ENCODE measurements at regions not wholly inside any gene's neighbourhood (a gene's known extent, or its start where the extent isn't known, plus 50 kb on each side); places are given as distances from the start of the nearest gene placed in this dataset.
"Not testable (repeated sequence)": the region's sequence is repeated elsewhere in the genome, so short reads cannot be mapped to it uniquely, and the experiment has no call there.

DNA sequence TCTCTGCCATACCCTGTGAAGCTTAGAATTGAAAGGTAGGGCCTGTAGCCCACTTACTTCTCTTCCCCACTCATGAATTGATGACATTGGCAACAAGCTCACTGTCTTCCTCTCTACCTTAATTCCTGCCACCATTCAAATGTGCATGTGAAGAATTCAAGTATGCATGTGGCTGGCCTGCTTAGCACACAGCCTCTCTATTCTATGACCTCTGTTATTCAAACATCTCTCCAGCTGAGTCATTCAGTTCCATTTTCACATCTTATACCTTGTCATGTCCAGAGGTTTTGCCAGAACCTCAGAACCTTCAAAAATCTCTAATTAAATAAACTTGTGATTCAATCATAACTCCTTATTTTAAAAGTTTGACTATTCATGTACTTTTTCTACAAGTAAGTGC is 114.7 kb upstream of the MAN2A1 start:
- DNase-seq, result no peak

DNA sequence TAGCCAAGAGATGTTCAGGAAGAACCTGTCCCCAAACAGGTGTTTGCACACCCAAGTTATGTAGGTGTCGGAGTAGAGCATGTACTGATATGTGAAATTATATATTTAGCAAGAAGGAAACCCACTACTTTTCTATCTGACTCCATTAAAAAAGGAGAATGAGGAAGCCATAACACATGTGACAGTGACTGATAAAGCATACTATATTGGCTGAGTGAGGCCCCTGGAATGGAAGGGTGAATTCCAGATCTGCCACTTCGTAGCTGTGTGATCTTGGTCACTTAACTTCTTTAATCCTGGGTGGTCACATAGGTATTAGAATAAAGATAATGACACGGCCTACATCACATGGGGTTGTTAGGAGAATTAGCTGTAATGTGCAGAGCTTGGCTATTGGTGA is 116.0 kb upstream of the MAN2A1 start:
- peak; percentile 83 for DNase-seq

DNA sequence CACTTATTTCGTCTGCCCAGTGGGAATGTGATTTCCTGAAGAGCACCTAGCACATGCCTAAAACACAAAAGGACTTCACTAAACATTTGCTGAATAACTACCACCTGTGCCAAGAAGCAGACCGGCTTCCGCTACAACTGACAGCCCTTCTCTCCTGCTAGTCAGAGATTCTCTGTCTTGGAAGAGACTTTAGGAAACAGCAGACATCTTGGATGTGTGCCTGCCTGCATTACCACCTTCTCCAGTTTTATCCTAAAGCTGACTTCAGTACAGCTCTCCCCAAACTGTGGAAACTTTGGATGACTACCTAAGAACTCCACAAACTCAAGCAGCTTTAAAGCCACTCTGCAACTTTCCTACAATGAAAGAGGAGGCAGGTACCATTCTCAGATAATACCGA is 116.5 kb upstream of the MAN2A1 start:
- DNase-seq, result no peak

DNA sequence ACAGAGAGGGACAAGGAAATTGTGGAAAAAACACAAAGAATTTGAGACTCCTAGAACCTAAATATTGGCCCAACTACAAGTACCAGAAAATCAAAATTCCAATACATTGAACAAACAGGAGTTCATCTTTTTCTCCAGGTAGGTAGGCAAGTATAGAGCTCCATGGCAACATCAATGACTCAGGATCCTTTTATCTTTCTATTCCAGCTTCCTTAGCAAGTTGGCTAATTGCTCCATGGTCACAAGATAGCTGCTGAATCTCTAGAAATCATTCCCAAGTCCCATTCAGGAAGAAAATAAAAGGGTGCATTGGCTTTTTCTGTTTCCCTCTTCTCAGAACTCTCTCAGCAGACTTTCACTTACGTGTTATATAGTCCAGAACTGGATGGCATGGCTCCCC is 117.9 kb upstream of the MAN2A1 start:
- peak; percentile 17 for DNase-seq

DNA sequence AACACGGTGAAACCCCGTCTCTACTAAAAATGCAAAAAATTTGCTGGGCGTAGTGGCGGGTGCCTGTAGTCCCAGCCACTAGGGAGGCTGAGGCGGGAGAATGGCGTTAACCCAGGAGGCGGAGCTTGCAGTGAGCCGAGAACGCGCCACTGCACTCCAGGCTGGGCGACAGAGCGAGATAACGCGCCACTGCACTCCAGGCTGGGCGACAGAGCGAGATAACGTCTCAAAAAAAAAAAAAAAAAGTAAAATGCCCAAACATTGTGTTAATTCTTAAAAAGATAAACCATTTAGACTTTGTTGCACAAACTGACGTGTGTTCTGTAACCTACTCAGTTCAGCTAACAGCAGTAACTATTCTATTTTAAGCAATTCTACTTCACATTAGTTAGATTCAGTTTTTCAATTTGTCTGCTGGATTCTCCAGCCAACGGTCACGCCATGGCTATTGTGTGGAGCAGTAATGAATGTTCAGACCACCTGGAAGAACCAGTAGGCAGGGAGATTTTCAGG is 119.3 kb upstream of the MAN2A1 start:
- DNase-seq, result no peak

DNA sequence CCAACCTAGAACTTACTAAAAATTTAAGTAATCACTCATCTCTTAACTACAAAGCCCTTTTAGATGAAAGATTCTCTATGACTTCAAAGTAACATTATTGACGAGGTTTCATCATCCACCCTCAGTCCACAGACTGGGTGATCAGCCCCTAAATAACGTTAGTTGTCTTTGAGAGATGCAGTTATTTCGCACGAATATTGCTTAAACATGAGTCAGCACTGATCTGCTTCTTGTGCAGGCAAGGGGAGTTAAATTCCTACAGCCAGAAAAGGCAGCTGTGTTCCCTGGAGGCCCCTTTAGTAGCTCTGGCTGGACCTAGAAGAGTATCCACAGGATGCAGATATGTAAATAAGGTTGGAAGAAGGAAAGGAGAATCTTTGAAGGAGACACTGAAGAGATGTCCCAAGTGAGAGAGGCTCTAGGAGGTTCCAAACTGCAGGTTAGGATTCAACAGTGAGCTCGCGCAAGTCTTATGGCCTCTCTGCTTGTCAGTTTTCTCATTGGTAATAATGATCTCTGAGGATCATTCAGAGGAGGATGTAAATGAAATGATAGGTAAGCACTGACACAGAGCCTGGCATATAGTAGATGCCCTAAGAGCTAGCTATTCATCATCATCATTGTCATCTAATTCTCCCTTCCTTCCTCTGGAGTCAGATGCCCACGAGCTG is 122.2 kb upstream of the MAN2A1 start:
- peak; percentile 92 for DNase-seq

DNA sequence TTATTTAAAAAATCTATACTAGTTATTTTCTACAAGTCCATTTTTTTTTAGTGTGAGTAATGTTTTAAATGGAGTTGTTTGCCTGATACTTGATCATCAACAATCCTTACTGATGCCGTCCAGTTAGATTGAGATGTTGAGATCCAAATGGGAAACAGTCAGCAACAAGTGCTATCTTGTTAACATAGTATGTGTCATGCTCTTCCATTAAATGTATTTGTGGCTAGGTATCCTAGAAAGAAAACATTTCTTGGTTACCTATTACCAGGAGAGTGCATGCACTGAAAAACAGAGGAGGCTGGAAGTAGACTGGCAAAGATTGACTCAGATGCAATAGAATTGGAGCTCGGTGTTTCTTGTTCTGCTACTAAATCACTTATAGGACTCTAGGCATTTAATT is 123.4 kb upstream of the MAN2A1 start:
- no peak for DNase-seq

DNA sequence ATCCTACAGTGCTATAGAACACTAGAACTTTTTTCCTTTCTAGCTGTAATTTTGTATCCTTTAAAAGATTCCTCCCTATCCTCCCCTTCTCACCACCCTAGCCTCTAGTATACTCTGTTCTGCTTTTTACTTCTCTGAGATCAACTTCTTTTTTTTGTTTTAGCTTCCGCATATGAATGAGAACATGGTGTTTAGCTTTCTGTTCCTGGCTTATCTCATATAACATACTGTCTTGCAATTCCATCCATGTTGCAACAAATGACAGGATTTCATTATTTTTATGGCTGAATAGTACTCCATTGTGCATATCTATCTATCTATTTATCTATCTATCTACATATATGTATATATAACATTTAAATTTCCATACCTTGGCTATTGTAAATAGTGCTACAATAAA is 126.0 kb upstream of the MAN2A1 start:
- peak; percentile 75 for DNase-seq

DNA sequence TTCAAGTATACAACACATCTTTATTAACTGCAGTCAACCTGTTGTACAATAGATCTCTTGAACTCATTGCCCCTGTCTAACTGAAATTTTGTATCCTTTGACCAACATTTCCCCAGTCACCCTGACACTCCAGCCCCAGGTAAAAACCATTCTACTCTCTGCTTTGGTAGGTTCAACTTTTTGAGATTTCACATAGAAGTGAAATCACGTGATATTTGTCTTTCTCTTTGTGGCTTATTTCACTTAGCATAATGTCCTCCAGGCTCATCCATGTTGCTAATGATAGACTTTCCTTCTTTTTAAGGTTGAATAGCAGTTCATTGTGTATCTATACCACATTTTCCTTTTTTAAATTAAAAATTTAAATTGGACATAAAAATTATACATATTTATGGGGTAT is 126.5 kb upstream of the MAN2A1 start:
- peak; percentile 28 for DNase-seq

DNA sequence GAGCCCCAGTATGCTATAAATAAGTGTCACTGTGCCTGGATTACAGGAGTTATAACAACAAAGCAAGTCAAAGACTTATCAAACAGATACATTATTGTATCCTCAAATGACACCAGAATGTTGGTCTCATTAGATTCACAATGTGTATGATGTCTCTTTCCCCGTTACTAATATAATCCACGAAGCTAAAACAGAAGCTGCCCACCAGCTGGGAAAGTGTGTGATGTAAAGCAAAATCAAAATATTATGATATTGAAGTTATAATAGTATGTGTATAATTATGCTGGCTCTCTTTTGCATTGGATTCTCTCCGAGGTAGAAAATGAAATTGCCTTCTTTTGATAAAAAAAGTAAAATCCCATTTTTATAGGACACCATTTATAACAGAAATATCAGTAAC is 127.3 kb upstream of the MAN2A1 start:
- peak; percentile 55 for DNase-seq

DNA sequence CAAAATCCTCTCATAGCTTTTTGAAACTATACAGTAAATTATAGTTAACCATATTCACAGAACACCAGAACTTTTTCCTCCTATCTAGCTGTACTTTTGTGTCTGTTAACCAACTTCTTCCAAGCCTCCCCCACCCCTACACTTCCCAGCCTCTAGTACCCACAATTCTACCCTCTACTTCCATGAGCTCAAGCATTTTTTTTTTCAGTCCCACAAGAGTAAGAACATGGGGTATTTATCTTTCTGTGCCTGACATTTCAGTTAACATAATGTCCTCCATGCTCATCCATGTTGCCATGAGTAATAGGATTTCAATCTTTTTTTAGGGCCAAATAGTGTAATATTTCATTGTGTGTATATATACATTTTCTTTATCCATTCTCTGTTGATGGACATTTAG is 128.3 kb upstream of the MAN2A1 start:
- DNase-seq, result peak; percentile 52

DNA sequence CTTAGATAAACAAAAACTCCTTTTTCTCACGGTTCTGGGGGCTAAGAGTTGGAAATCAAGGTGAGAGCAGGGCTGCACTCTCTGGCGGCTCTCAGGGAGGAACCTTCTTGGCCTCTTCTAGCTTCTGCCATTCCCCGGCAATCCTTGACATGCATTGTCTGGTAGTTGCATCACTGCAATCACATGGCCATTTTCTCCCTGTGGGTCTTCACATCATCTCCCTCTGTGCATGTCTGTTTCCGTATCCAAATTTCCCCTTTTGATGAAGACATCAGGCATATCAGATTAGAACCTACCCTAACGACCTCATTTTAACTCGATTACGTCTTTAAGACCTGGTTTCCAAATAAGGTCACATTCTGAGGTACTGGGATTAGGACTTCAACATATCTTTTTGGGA is 129.2 kb upstream of the MAN2A1 start:
- DNase-seq, result no peak

DNA sequence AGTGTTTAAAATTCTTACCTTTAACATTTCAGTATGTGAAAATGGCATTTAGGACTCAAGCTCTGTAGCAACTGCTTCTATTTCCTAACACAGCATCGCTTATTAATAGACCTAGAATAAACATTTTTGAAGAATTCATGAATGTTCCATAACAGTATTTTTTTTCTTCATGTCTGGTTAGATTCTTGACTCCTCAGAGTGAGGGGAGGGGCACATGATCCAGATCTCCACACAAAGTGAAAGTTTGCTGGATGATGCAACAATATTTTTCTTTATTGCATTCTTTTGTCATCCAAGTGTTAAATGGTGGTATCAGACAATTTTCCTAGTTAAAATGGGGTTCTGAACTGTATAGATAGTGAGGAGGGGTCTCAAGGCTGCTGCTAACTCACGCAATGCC is 130.8 kb upstream of the MAN2A1 start:
- peak; percentile 87 for DNase-seq

DNA sequence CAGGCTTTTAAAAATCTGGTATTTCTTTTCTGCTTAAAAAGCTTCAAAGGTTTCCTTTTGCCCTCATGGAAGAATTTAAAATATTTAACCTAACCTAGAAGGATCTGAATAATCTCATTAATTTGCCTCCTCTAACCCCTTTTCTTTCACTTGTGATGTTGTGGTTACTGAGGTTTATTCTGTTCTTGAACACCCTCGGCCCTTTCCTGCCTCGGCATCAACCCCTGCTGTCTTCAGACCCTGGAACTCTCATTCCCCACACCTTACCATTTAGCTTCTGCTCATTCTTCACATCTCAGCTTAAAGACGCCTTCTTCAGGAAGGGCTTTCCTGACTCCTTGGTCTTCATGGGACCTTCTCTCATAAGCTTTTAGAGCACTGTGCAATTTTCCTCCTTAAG is 131.4 kb upstream of the MAN2A1 start:
- peak; percentile 62 for DNase-seq

DNA sequence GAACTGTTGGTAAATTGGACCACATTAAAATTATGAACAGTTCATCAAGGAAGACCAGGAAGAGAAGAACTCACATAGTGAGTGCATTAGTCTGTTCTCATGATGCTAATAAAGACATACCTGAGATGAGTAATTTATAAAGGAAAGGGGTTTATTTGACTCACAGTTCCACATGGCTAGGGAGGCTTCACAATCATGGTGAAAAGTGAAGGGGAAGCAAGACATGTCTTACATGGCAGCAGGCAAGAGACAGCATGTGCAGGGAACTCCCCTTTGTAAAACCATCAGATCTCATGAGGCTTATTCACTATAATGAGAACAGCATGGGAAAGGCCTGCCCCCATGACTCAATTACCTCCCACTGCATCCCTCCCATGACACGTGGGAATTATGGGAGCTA is 135.9 kb upstream of the MAN2A1 start:
- DNase-seq, result no peak

DNA sequence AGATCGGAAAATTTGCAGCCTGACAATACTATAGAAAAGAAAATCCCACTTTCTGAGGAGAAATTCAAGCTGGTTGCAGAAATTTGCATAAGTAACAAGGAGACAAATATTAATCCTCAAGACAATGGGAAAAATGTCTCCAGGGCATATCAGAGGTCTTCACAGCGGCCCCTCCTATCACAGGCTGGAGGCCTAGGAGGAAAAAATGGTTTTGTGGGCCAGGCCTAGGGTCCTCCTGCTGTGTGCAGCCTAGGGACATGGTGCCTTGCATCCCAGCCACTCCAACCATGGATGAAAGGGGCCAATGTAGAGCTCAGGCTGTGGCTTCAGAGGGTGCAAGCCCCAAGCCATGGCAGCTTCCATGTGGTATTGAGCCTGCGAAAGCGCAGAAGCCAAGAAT is 138.5 kb upstream of the MAN2A1 start:
- not testable (repeated sequence) for DNase-seq

DNA sequence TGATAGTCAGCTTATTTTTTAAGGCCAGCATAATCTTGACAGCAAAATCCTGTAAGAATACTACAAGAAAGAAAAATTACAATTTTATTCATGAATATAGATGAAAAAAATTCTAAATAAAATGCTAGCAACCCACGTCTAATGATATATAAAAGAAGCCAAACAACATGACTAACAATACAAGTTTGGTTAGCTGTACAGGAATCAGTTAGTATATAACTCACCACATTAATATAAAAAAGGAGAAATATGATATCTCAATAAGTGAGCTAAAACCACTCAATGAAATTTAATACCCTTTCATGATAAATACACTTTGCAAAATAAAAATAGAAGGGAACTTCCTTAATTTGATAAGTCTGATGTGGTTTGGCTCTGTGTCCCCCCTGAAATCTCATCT is 139.7 kb upstream of the MAN2A1 start:
- DNase-seq, result no peak

DNA sequence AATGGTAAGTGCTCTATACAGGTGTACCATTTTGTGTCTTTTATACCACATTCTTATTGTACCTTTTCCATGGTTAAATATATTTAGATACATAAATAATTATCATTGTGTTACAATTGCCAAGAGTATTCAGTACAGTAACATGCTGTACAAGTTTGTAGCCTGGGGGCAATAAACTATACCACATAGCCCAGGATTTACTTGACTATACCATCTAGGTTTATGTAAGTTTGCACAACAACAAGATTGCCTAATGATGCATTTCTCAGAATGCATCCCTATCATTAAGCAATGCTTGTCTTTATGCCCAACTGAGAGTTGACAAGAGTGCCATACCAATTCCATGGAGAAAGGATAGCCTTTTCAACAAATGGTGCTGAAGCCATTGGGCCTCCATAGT is 136.7 kb upstream of the PJA2 start:
- DNase-seq, result no peak

DNA sequence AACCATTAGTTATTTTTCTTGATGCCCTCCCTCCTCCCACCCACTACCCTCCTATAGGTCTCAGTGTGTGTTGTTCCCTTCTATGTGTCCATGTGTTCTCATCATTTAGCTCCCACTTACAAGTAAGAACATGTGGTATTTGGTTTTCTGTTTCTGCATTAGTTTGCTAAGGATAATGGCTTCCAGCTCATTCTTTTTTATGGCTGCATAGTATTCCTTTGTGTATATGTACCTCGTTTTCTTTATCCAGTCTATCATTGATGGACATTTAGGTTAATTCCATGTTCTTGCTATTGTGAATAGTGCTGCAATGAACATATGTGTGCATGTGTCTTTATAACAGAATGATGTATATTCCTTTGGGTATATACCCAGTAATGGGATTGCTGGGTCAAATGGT is 135.1 kb upstream of the PJA2 start:
- not testable (repeated sequence) for DNase-seq

DNA sequence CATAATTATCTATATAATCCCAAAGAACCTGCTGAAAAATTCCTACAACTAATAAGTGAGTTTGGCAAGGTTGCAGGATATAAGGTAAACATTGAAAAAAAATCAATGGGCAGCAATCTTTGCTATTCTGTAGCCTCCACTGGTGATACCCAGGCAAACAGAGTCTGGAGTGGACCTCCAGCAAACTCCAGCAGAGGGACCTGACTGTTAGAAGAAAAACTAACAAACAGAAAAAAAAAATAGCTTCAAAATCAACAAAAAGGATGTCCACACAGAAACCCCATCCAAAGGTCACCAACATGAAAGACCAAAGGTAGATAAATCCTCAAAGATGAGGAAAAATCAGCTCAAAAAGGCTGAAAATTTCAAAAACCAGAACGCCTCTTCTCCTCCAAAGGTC is 128.9 kb upstream of the PJA2 start:
- DNase-seq, result not testable (repeated sequence)

DNA sequence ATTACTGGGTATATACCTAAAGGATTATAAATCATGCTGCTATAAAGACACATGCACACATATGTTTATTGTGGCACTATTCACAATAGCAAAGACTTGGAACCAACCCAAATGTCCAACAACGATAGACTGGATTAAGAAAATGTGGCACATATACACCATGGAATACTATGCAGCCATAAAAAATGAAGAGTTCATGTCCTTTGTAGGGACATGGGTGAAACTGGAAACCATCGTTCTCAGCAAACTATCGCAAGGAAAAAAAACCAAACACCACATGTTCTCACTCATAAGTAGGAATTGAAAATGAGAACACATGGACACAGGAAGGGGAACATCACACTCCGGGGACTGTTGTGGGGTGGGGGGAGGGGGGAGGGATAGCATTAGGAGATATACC is 125.3 kb upstream of the PJA2 start:
- not testable (repeated sequence) for DNase-seq

DNA sequence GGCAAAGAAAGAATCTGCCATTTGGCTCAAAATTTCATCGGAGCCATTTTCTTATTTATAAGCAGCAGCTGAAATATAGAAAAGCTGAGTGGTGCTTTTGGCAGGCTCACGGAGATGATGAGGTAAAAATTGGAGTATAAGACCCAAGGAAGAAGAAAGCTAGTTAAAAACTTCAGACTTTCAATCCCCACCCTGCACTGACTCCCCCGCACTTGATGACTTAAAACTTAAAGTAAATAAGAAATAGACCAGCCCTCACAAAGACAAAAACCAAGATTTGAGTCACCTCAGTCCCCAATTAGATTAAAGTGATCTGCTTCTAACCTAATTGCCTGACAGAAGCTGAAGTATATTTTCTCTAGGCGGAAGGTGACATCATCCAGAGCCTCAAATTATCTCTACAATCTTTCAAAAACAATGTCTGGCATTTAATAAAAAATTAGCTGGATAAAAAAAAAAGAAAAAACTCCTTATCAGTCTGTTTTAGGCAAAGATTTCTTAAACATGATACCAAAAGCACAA is 124.0 kb upstream of the PJA2 start:
- no peak for DNase-seq

DNA sequence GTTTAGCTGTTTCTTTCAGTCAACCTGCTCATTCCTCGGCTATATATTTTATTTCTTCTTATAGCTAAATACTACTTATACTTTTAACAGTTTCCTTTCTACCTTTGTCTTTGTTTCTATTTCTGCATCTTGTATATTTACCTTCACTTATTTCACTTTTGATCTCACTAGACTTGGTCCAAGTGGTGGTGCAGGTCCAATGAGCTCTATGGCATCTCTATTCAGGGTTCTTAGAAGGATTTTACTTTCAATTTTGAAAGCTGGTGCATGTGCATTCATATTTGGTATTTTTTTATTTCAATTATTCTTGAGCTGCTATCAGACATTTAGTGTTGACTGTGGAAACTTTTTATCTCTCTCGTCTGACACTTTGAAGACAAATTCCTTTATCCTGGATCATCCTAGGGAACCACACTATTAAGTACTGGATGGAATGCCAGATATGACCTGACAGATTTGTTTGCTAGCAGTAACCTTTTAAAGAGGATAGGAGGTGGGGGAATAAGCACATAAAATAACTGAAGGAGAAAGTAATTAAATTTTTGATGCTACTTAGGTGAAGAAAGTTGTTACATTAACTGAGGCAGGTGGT is 123.1 kb upstream of the PJA2 start:
- DNase-seq, result no peak

DNA sequence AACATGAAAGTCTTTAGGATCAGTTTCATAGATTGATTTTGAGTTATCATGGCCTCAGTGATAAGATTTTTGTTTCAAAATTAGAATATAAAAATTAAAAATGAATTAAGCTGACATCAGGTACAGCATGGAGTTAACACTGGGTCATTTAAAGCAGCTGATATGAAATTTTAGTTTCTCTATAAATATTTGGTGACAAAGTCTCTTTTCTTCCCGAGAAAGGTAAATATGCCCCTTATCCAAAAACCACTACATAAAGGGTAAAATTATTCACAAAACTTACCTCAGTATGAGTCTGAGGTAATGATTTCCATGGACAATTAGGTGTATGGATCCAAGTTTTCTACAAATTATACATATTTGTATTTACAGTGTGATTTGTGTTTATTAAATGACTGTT is 121.5 kb upstream of the PJA2 start:
- DNase-seq, result no peak

DNA sequence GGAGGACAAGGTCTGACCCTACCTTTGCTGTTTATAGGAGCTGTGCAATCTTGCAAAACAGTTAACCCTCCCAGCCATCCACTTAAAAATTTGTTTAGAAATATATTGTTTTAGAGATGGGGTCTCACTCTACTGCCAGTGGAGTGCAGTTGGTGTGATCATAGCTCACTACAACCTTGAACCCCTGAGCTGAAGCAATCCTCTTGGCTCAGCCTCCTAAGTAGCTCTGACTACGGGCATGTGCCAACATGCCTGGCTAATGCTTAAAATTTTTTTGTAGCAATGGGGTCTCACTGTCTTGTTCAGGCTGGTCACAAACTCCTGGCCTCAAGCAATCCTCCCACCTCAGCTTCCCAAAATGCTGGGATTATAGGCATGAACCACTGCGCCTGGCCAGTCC is 120.2 kb upstream of the PJA2 start:
- DNase-seq, result no peak

Data from OCI-M1 (cell line).